Tibial nerve (tissue), 4 donors: ENCODE measurements at regions not wholly inside any gene's neighbourhood (a gene's known extent, or its start where the extent isn't known, plus 50 kb on each side); places are given as distances from the start of the nearest gene placed in this dataset.

Experiments
- CTCF ChIP-seq, 5 experiments: fragments of 200-600 bp in 3 of 5; fragments of 450-650 bp in 2 of 5; sonication (generic) in 3 of 5; IDR thresholded peaks; one replicate each; pipeline ENCODE4 v1.5.1; 2016 to 2019; ENCODE audit warnings: antibody characterized with exemption in 5 of 5, mild to moderate bottlenecking in 3 of 5, moderate library complexity in 2 of 5
- EP300 ChIP-seq, 2 donors: sonication (generic); formaldehyde crosslinking; IDR thresholded peaks; one replicate each; pipeline ENCODE4 v1.6.1; 2017; ENCODE audit warnings: antibody characterized with exemption in 2 of 2, mild to moderate bottlenecking in 1 of 2

DNA sequence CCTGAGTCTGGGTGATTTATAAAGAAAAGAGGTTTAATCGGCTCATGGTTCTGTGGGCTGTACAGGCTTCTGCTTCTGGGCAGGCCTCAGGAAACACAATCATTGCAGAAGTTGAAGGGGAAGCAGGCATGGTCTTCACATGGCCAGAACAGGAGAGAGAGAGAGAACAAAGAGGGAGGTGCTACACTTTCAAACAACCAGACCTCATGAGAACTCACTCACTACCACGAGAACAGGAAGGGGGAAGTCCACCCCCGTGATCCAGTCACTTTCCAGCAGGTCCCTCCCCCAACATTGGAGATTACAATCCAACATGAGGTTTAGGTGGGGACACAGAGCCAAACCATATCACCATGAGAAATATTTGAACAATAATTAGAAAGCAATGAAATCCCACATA lies 222.9 kb downstream of the FAM72C start:
- TF ChIP-seq CTCF (IDR thresholded peaks at IDR 0.05): no peak
- TF ChIP-seq EP300 (IDR thresholded peaks at IDR 0.05): no peak
